Kidney capillary endothelial cell (primary cell): ENCODE measurements at regions not wholly inside any gene's neighbourhood (a gene's known extent, or its start where the extent isn't known, plus 50 kb on each side); places are given as distances from the start of the nearest gene placed in this dataset.
"Not testable (repeated sequence)": the region's sequence is repeated elsewhere in the genome, so short reads cannot be mapped to it uniquely, and the experiment has no call there.

Experiments used
- DNase-seq: peaks from one replicate; pipeline ENCODE4 v3.0.0-alpha.2; 2018; ENCODE audit warnings: low spot score

DNA sequence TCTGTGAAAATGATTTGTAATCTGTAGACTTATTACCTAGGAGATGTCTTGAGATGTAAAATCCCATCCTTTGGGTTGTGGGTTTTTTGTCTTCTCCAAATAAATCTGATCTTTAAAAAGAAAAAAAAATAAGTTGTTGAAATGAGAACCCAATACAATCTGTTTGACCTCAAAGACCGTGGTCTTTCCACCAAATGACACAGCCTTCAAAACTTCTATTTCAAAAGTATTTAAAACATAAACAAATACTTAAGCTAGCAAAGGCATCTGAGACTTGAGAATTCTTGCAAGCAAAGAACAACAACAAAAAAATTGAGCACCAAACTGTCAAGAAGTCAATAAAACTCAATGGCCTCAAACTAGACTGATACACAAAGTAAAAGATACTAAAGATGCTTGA lies 67.9 kb upstream of the HECW1 start:
- no peak for DNase-seq

DNA sequence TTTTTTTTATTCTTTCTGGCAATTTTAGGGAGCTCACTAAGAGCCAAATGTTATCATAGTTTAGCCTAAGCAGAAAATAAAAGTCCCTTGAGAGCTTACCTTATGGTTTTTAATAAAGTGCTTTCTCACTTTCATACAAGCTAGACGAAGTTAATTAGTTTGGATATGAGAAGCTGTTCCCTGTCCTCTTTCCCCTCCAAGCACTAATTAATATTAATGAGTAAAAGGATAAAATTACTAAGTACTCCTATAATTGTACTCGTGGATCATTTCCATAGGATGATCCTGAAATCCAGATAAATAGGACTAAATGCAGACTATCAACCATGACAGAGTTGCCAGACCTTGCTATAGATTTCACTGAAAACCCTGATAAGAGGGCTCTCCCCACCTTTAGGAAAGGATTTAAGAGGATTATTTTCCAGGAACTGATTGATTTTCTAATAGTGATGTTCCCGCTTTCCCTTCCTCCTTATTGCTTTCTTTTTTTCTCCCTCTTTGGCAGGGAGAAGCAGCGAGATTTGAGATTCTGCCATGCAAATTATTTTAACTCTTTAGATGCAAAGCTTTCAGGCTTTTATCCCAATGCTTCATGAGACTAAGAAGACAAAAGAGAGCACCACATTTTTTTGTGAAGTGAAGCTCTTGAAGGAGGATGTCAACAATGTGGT lies 58.3 kb upstream of the HECW1 start:
- DNase-seq, result no peak

DNA sequence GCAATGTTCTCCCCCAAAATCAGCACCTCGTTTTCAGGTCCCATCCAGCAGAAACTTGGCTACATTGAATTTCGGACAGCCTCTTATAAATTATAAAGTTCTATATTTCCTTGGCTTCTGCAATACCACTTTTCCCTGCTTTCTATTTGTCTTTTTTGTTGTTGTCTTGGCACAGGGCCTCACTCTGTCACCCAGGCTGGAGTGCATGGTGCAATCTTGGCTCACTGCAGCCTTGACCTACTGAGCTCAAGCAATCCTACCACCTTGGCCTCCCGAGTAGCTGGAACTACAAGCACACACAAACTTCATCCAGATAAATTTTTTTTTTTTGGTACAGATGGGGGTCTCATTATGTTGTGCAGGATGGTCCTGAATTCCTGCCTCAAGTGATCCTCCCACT lies 55.3 kb upstream of the HECW1 start:
- no peak for DNase-seq

DNA sequence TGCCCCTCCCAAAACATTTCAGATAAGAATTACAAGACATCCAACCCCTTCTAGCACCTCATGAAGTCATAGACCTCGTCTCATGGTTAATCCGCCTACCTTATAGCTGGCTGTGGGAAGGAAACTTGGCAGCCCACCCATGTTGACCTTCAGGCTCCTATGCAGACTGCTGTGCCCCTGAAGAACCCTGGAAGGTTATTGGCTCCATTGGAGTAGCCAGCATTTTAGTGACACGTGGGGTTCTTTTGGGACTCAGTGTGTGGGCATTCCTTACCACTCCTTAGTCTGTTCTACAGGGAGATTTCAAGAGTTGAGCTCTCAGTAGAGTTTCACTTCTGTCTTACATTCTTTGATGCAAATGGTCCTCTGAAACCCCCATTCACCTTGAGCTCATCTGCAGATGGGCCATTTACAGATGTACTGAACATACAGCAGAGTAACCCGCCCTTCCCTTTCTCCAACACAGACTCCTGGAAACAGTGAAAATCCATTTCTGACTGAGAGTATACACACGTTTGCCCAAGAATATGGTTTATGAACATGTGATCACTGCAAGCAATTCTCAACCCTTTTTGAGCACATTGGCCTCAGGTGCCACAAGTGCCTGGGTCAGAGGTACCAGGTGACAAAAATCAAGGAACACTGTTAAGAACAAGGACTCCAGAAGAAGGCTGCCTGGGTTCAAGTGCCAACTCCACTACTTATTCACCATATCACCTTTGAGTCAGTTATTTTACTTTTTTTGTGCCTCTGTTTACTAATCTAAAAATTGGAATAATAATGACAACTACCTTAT lies 54.0 kb upstream of the HECW1 start:
- no peak for DNase-seq

DNA sequence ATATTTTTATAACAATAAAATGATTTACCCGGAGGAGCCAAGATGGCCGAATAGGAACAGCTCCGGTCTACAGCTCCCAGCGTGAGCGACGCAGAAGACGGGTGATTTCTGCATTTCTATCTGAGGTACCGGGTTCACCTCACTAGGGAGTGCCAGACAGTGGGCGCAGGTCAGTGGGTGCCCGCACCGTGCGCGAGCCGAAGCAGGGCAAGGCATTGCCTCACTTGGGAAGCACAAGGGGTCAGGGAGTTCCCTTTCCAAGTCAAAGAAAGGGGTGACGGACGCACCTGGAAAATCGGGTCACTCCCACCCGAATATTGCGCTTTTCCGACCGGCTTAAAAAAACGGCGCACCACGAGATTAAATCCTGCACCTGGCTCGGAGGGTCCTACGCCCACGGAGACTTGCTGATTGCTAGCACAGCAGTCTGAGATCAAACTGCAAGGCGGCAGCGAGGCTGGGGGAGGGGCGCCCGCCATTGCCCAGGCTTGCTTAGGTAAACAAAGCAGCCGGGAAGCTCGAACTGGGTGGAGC lies 53.3 kb upstream of the HECW1 start:
- DNase-seq, result not testable (repeated sequence)
